Putamen (tissue), 1 donor: ENCODE measurements at regions not wholly inside any gene's neighbourhood (a gene's known extent, or its start where the extent isn't known, plus 50 kb on each side); places are given as distances from the start of the nearest gene placed in this dataset.

Experiments
- DNase-seq: peaks from one replicate; pipeline ENCODE4 v3.0.0-alpha.2; 2016; ENCODE audit warnings: low spot score

GRCh38 chr18:7482342-7482741 is 84.8 kb upstream of the PTPRM start:
- DNase-seq, result peak; percentile 28

GRCh38 chr18:7485616-7486015 is 81.5 kb upstream of the PTPRM start:
- DNase-seq, result no peak

- no peak for DNase-seq
Observed at GRCh38 chr18:7488571-7488970, 78.5 kb upstream of the PTPRM start.

- no peak for DNase-seq
Observed at GRCh38 chr18:7490104-7490503, 77.0 kb upstream of the PTPRM start.

GRCh38 chr18:7492385-7492784 is 74.7 kb upstream of the PTPRM start:
- no peak for DNase-seq

- no peak for DNase-seq
Observed at GRCh38 chr18:7497081-7497480, 70.0 kb upstream of the PTPRM start.

- DNase-seq, result no peak
Observed at GRCh38 chr18:7511106-7511505, 56.0 kb upstream of the PTPRM start.

GRCh38 chr18:7512348-7512747 is 54.8 kb upstream of the PTPRM start:
- DNase-seq, result no peak

- no peak for DNase-seq
Observed at GRCh38 chr18:7512990-7513389, 54.1 kb upstream of the PTPRM start.

- DNase-seq, result no peak
Observed at GRCh38 chr18:7514796-7515440, 52.2 kb upstream of the PTPRM start.

- no peak for DNase-seq
Observed at GRCh38 chr18:7516266-7517117, 50.6 kb upstream of the PTPRM start.
